ENCODE measurements at regions not wholly inside any gene's neighbourhood (a gene's known extent, or its start where the extent isn't known, plus 50 kb on each side); places are given as distances from the start of the nearest gene placed in this dataset.

GRCh38 chr1:29793653-29794348, 557.5 kb downstream of the PTPRU start:
- TF ChIP-seq CTCF (IDR thresholded peaks at IDR 0.05; ENCODE audit: insufficient read depth, low read depth, low read length) = no peak
- TF ChIP-seq EZH2 (IDR thresholded peaks at IDR 0.05; ENCODE audit: insufficient read depth, low read length) = no peak
